Right atrium auricular region (tissue), 2 donors: ENCODE measurements at regions not wholly inside any gene's neighbourhood (a gene's known extent, or its start where the extent isn't known, plus 50 kb on each side); places are given as distances from the start of the nearest gene placed in this dataset.

Experiments
- DNase-seq: peaks from one replicate; pipeline ENCODE4 v3.0.0-alpha.2; 2019; ENCODE audit warnings: low spot score
- H3K27ac ChIP-seq, 2 donors: fragments of 200-600 bp; sonication (generic); 1 replicate in 1 of 2; 2 replicates in 1 of 2; pipeline ENCODE4 v1.5.1; 2016 to 2019
- H3K27me3 ChIP-seq, 2 donors: fragments of 200-600 bp; sonication (generic); one replicate each; pipeline versions ENCODE4 v1.5.1 to v1.6.0; 2017 to 2019
- H3K36me3 ChIP-seq: fragments of 200-600 bp; sonication (generic); one replicate; pipeline ENCODE4 v1.5.1; 2016
- H3K4me1 ChIP-seq, 2 donors: fragments of 200-600 bp; sonication (generic); one replicate each; pipeline versions ENCODE4 v1.5.1 to v1.6.0; 2017 to 2019
- H3K4me3 ChIP-seq, 2 donors: fragments of 200-600 bp; sonication (generic); 1 replicate in 1 of 2; 2 replicates in 1 of 2; pipeline ENCODE4 v1.5.1; 2017 to 2019; ENCODE audit warnings: mild to moderate bottlenecking in 1 of 2, moderate library complexity in 1 of 2
- H3K9me3 ChIP-seq, 2 donors: fragments of 200-600 bp; sonication (generic); one replicate each; pipeline ENCODE4 v1.5.1; 2019
- TF ChIP-seq, protein P1 (sequence below), 2 donors: fragments of 200-600 bp; sonication (generic); IDR thresholded peaks; one replicate each; pipeline ENCODE4 v1.5.1; 2019; ENCODE audit warnings: antibody characterized with exemption in 2 of 2

DNA sequence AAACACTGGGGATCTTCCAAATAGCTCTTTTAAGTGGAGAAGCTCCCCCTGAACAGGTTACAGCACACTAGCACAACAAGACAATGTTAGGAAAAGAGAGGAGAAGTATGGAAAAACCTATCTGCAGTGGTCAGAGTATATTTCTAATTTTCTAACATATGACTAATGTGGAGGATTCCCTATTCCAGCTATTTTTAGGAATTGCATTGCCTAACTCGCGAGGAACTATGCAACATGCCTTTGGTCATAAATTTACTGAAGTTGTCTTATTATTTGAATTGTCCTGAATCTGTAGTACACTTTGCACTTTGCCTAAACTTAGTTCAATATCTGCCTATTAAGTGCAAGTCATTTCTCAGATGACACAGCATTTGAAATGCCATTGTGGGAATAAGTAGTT lies 381.4 kb downstream of the CCDC85A start:
- Histone ChIP-seq H3K9me3 (no peaks in the 10 kb centered on the region), H3K4me3 (no peak overlapping the region), H3K4me1 (no peaks in the 10 kb centered on the region), H3K27ac (no peak overlapping the region), H3K36me3 (no peaks in the 10 kb centered on the region), H3K27me3 (no peaks in the 10 kb centered on the region)
- no peak for DNase-seq
- TF ChIP-seq, protein P1, sequence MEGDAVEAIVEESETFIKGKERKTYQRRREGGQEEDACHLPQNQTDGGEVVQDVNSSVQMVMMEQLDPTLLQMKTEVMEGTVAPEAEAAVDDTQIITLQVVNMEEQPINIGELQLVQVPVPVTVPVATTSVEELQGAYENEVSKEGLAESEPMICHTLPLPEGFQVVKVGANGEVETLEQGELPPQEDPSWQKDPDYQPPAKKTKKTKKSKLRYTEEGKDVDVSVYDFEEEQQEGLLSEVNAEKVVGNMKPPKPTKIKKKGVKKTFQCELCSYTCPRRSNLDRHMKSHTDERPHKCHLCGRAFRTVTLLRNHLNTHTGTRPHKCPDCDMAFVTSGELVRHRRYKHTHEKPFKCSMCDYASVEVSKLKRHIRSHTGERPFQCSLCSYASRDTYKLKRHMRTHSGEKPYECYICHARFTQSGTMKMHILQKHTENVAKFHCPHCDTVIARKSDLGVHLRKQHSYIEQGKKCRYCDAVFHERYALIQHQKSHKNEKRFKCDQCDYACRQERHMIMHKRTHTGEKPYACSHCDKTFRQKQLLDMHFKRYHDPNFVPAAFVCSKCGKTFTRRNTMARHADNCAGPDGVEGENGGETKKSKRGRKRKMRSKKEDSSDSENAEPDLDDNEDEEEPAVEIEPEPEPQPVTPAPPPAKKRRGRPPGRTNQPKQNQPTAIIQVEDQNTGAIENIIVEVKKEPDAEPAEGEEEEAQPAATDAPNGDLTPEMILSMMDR (IDR thresholded peaks at IDR 0.05) = no peak

DNA sequence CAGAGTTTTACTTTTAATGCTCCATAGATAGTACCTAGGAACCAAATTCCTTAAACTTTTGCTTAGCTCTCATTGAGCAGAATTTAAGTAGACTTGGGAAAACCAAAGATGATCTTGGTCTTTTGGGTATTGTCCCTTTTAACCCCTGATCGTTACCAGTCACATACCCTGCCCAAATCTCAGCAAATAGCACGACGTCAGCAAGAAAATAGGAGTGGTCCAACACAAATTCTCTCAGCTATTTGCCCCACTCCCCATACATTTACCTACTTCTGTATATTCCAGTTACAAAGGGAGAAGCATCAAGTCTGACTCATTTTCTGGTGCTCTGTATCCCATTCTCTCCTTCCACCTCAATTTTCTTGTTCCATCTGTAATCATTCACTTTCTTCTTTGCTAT lies 387.3 kb downstream of the CCDC85A start:
- DNase-seq = no peak

DNA sequence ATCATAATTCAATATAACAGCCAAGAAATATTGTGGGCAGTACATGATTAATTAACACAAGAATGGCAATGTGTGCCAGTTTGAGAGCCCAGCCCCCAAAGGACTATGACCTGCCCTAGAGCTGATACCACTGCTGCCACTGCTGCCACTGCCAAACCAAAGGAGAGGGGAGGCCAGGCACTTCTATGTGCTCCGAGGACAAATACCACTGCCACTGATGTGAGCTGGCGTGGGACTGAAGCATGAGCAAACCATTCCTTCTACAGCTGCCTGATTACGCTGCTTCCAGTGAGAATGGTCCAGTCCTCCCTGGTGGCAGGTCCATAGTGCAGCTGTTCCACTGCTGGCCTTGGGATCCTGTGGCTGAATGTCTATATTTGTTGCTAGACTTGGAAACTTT lies 392.2 kb downstream of the CCDC85A start:
- DNase-seq = no peak
- TF ChIP-seq, protein P1 (IDR thresholded peaks at IDR 0.05) = no peak
- H3K36me3 ChIP-seq = no peaks in the 10 kb centered on the region
- no peaks in the 10 kb centered on the region for H3K4me1 ChIP-seq
- H3K4me3 ChIP-seq = no peak overlapping the region
- peaks cover 0 to 9% of the 10 kb centered on the region in 2 donors for H3K9me3 ChIP-seq
- H3K27ac ChIP-seq = no peak overlapping the region
- H3K27me3 ChIP-seq = no peaks in the 10 kb centered on the region

More for the DNA sequence above, 387.3 kb downstream of the CCDC85A start:
- TF ChIP-seq, protein P1 (IDR thresholded peaks at IDR 0.05) = no peak
- H3K9me3 ChIP-seq = peaks cover 0 to 5% of the 10 kb centered on the region in 2 donors
- no peaks in the 10 kb centered on the region for H3K27me3 ChIP-seq
- no peak overlapping the region for H3K27ac ChIP-seq
- H3K36me3 ChIP-seq = no peaks in the 10 kb centered on the region
- no peak overlapping the region for H3K4me3 ChIP-seq
- no peaks in the 10 kb centered on the region for H3K4me1 ChIP-seq

DNA sequence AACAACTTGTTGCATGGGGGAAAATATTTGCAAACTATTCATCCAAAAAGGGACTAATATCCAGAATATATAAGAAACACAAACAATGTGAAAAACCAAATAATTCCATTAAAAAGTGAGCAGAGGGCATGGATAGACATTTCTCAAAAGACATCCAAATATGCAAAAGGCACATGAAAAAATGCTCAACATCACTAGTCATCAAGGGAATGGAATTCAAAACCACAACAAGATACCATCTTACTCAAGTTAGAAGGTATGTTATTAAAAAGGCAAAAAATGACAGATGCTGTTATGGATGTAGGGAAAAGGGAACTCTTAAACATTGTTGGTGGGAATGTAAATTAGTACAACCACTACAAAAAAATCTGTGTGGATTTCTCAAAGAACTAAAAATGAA lies 396.5 kb downstream of the CCDC85A start:
- Histone ChIP-seq H3K27me3 (no peaks in the 10 kb centered on the region), H3K36me3 (no peaks in the 10 kb centered on the region), H3K27ac (no peak overlapping the region), H3K4me3 (no peak overlapping the region), H3K4me1 (no peaks in the 10 kb centered on the region), H3K9me3 (peaks cover 0 to 9% of the 10 kb centered on the region in 2 donors)
- DNase-seq = no peak
- TF ChIP-seq, protein P1 (IDR thresholded peaks at IDR 0.05) = no peak

DNA sequence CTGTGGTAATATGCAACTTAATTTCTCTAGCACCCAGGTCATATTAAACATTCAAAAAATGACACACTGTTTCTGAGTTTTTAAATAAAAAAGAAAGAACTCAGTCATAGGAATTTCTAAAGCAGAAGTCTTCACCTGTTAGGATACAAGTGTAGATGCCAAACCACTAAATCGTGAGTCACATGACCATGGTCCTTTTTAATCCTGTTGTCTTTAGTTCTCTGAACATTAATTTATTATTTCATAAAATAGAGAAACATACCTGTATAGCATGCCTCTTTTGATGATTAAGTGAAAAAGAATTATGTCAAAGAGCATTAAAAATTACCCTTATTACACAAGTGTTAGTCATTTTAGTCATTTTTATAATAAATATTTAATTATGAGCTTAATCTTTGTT lies 398.8 kb downstream of the CCDC85A start:
- TF ChIP-seq, protein P1 (IDR thresholded peaks at IDR 0.05) = no peak
- Histone ChIP-seq H3K4me1 (no peaks in the 10 kb centered on the region), H3K9me3 (no peaks in the 10 kb centered on the region), H3K4me3 (no peak overlapping the region), H3K27ac (no peak overlapping the region), H3K27me3 (no peaks in the 10 kb centered on the region), H3K36me3 (no peaks in the 10 kb centered on the region)
- DNase-seq = no peak

DNA sequence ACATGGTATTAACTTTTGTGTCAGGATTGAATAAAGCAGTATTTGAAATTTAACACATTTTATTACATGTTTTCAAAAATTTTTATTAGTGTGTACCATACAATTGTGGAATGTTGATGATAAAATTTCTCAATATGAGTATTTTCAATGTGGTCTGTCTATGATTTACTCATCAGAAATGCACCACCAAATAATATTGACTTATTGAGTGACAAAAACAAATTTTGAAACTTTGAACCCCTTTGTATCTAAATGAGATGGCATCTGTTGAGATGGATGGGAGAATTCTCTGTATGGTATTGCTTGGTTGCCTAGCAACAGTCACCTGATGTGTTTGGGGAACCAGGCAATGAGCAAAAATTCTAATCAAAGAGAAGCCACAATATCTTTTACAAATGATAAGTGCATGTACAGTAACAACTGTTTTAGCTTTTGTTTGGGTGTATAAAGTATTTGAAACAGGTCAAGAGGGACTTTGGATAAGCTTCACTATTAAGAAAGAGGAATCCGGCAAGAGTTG lies 400.1 kb downstream of the CCDC85A start:
- H3K27ac ChIP-seq = no peak overlapping the region
- TF ChIP-seq, protein P1 (IDR thresholded peaks at IDR 0.05) = no peak
- H3K36me3 ChIP-seq = no peaks in the 10 kb centered on the region
- no peak overlapping the region for H3K4me3 ChIP-seq
- no peaks in the 10 kb centered on the region for H3K9me3 ChIP-seq
- H3K27me3 ChIP-seq = no peaks in the 10 kb centered on the region
- no peak for DNase-seq
- H3K4me1 ChIP-seq = no peaks in the 10 kb centered on the region
